Astrocyte (in vitro differentiated cells and primary cell): ENCODE measurements at regions not wholly inside any gene's neighbourhood (a gene's known extent, or its start where the extent isn't known, plus 50 kb on each side); places are given as distances from the start of the nearest gene placed in this dataset.
"Not testable (repeated sequence)": the region's sequence is repeated elsewhere in the genome, so short reads cannot be mapped to it uniquely, and the experiment has no call there.

ENCODE experiments used
- DNase-seq: peaks from one replicate; pipeline ENCODE4 v3.0.0-alpha.2; 2010; ENCODE audit warnings: low read depth
- FAIRE-seq: peaks from 2 replicates; lab custom pipeline; 2011; peaks lifted over from hg19 to GRCh38; lab: Jason Lieb, UNC
- H2AFZ ChIP-seq: 2 replicates; pipeline ENCODE4 v1.6.0; 2012; ENCODE audit warnings: low read depth, low read length, inconsistent platforms
- H3K27ac ChIP-seq: 2 replicates; pipeline ENCODE4 v1.5.1; 2011; ENCODE audit warnings: low read depth, low read length, inconsistent platforms
- H3K27me3 ChIP-seq: 2 replicates; pipeline ENCODE4 v1.6.0; 2011; ENCODE audit warnings: low read length, inconsistent platforms; ENCODE audit not compliant: insufficient read depth
- H3K36me3 ChIP-seq: 2 replicates; pipeline ENCODE4 v1.5.1; 2011; ENCODE audit warnings: low read length, inconsistent platforms; ENCODE audit not compliant: insufficient read depth
- H3K4me1 ChIP-seq: 2 replicates; pipeline ENCODE4 v1.5.1; 2011; ENCODE audit warnings: low read length, inconsistent platforms; ENCODE audit not compliant: insufficient read depth
- H3K4me2 ChIP-seq: 2 replicates; pipeline ENCODE4 v1.6.0; 2012; ENCODE audit warnings: low read length, inconsistent platforms
- H3K4me3 ChIP-seq: 2 replicates; pipeline ENCODE4 v1.5.1; 2011; ENCODE audit warnings: low read depth, mild to moderate bottlenecking, low read length, inconsistent platforms; ENCODE audit not compliant: insufficient read depth
- H3K79me2 ChIP-seq: 2 replicates; pipeline ENCODE4 v1.6.0; 2012; ENCODE audit warnings: mild to moderate bottlenecking, low read length, inconsistent platforms; ENCODE audit not compliant: insufficient read depth
- H3K9ac ChIP-seq: 2 replicates; pipeline ENCODE4 v1.6.0; 2012; ENCODE audit warnings: mild to moderate bottlenecking, low read length, inconsistent platforms
- H3K9me3 ChIP-seq: 2 replicates; pipeline ENCODE4 v1.5.1; 2012; ENCODE audit warnings: low read depth, mild to moderate bottlenecking, low read length, inconsistent platforms; ENCODE audit not compliant: insufficient read depth
- H4K20me1 ChIP-seq: 2 replicates; pipeline ENCODE4 v1.6.0; 2012; ENCODE audit warnings: low read length, inconsistent platforms; ENCODE audit not compliant: insufficient read depth
- H3K27ac Mint-ChIP-seq: one replicate; pipeline ENCODE4 v1.8.0; 2021; ENCODE audit warnings: mild to moderate bottlenecking, mixed read lengths; ENCODE audit not compliant: unreplicated experiment
- H3K27me3 Mint-ChIP-seq: one replicate; pipeline ENCODE4 v1.8.0; 2021; ENCODE audit warnings: low read depth, mixed read lengths; ENCODE audit not compliant: unreplicated experiment
- H3K36me3 Mint-ChIP-seq: one replicate; pipeline ENCODE4 v1.8.0; 2021; ENCODE audit warnings: low read depth, mixed read lengths; ENCODE audit not compliant: unreplicated experiment
- H3K4me1 Mint-ChIP-seq: one replicate; pipeline ENCODE4 v1.8.0; 2021; ENCODE audit warnings: low read depth, mixed read lengths; ENCODE audit not compliant: unreplicated experiment
- H3K4me3 Mint-ChIP-seq: one replicate; pipeline ENCODE4 v1.8.0; 2021; ENCODE audit warnings: mild to moderate bottlenecking, moderate library complexity, mixed read lengths; ENCODE audit not compliant: unreplicated experiment
- H3K9me3 Mint-ChIP-seq: one replicate; pipeline ENCODE4 v1.8.0; 2021; ENCODE audit warnings: mild to moderate bottlenecking, mixed read lengths; ENCODE audit not compliant: unreplicated experiment
- EZH2 ChIP-seq: IDR thresholded peaks from 2 replicates; pipeline ENCODE4 v1.6.1; 2012; ENCODE audit warnings: mild to moderate bottlenecking, low read length, inconsistent platforms; ENCODE audit not compliant: insufficient read depth
- TF ChIP-seq, protein P1 (sequence below): IDR thresholded peaks from 2 replicates; pipeline ENCODE4 v1.5.1; 2011; ENCODE audit warnings: low read depth, mild to moderate bottlenecking, inconsistent platforms, low read length, moderate library complexity; ENCODE audit not compliant: insufficient read depth

DNA sequence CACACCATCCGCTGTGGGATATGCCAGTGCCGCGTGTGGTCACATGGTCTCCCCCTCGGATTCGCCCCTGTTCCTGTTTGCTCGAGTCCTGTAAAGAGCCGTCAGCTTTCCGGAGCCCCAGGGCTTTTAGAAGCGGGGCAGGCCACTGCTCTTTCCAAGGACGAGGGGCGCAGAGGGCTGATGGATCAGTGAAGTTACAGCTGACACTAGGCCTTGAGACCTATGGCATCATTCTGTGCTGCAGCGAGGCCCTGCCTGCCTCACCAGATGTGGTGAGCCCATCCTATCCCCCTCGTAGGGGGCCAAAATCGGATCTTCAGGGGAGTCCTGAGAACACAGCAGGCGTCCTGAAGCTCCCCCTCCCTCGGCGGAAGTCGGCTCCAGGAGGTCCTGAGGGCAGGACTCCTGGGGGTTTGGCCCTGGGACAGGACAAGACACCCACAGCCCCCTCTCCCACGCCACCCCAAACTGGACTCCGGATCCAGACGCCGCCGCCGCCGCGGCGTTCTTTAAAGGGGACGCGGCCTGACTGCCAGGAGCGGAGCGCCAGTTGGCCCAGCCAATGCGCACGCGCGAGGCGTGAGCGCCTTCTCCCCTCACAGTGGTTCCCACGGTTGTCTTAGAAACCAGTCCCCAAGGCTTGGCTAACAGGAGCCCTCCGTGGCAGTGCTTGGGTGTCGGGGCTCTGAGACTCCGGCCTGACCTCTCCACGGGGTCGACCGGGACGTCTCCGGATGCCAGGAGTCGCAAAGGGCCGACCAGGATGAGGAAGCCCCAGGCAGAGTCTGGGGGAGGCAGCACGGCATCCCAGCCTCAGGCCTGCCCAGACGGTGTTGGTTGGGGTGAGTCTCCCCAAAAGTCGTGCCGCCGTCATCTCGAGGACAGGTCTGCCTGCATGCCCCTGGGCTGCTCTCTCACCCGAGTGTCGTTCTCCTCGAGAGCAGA lies 371.7 kb downstream of the ZNF716 start:
- Mint-ChIP-seq H3K4me1 (no peaks in the 10 kb centered on the region), H3K4me3 (no peak overlapping the region), H3K9me3 (peaks cover 30% of the 10 kb centered on the region), H3K27ac (no peak overlapping the region), H3K27me3 (no peaks in the 10 kb centered on the region), H3K36me3 (peaks cover 1% of the 10 kb centered on the region)
- peaks cover 5% of the 10 kb centered on the region for H3K9me3 ChIP-seq
- TF ChIP-seq EZH2, result no peak
- TF ChIP-seq, protein P1, sequence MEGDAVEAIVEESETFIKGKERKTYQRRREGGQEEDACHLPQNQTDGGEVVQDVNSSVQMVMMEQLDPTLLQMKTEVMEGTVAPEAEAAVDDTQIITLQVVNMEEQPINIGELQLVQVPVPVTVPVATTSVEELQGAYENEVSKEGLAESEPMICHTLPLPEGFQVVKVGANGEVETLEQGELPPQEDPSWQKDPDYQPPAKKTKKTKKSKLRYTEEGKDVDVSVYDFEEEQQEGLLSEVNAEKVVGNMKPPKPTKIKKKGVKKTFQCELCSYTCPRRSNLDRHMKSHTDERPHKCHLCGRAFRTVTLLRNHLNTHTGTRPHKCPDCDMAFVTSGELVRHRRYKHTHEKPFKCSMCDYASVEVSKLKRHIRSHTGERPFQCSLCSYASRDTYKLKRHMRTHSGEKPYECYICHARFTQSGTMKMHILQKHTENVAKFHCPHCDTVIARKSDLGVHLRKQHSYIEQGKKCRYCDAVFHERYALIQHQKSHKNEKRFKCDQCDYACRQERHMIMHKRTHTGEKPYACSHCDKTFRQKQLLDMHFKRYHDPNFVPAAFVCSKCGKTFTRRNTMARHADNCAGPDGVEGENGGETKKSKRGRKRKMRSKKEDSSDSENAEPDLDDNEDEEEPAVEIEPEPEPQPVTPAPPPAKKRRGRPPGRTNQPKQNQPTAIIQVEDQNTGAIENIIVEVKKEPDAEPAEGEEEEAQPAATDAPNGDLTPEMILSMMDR, result no peak
- H2AFZ ChIP-seq, result no peak overlapping the region
- no peaks in the 10 kb centered on the region for H3K36me3 ChIP-seq
- no peak overlapping the region for H3K4me3 ChIP-seq
- no peaks in the 10 kb centered on the region for H3K27me3 ChIP-seq
- no peak overlapping the region for H3K4me2 ChIP-seq
- H3K27ac ChIP-seq, result no peak overlapping the region
- DNase-seq, result no peak
- no peaks in the 10 kb centered on the region for H3K4me1 ChIP-seq
- no peak overlapping the region for H3K9ac ChIP-seq
- FAIRE-seq, result no peak
- no peaks in the 10 kb centered on the region for H4K20me1 ChIP-seq
- no peaks in the 10 kb centered on the region for H3K79me2 ChIP-seq

DNA sequence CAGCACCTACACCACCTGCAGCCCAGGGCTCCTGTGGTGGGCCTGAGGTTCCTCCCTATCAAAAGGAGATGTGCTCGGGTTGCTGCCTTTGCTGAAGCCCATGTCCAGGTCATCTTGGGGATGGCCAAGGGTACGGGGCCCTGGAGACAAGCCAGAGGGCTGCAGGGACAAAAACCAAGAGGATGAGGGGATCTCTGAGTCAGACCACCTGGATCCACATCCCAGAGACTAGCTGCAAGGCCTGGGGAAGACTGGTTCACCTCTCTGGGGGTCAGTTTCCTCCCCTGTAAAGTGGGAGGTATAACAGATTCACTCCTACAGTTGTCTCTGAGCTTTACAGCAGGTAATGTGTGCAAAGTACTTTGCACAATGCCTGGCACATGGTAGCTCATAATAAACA lies 376.6 kb downstream of the ZNF716 start:
- not testable (repeated sequence) for H3K9ac ChIP-seq, H3K4me3 ChIP-seq, H3K9me3 ChIP-seq, H3K27me3 Mint-ChIP-seq, H3K4me2 ChIP-seq, H3K27me3 ChIP-seq, H3K79me2 ChIP-seq, H3K4me1 ChIP-seq, FAIRE-seq, H4K20me1 ChIP-seq, H3K36me3 ChIP-seq, DNase-seq, H3K4me1 Mint-ChIP-seq, H2AFZ ChIP-seq, H3K36me3 Mint-ChIP-seq, H3K27ac Mint-ChIP-seq, H3K4me3 Mint-ChIP-seq, H3K27ac ChIP-seq
- peaks cover 21% of the 10 kb centered on the region for H3K9me3 Mint-ChIP-seq

DNA sequence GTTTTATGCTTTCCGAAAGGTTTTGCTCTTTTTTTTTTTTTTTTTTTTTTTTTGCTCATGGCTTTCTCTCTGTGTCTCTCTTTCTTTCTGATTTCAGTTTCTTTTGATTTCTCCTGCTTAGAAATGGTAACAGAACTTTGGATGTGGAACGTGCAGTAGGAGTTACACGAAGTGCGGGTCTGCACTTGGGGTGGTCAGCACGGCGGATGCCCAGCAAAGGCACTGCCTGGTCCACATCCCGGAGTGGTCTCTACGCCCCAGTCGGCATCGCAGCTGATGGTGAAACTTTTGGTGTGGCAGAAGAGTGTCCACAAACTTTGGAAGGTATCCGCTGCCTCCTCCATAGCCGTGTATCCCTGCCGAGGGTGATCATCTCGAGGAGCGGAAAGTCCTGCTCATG lies 385.2 kb downstream of the ZNF716 start:
- not testable (repeated sequence) for H3K79me2 ChIP-seq, H2AFZ ChIP-seq, H3K9me3 Mint-ChIP-seq, H3K27ac Mint-ChIP-seq, H3K4me3 ChIP-seq, H3K27me3 ChIP-seq, H3K4me1 Mint-ChIP-seq, H4K20me1 ChIP-seq, H3K36me3 Mint-ChIP-seq, H3K27me3 Mint-ChIP-seq, H3K9ac ChIP-seq, H3K4me2 ChIP-seq, FAIRE-seq, H3K4me3 Mint-ChIP-seq, DNase-seq, H3K9me3 ChIP-seq, H3K36me3 ChIP-seq, H3K27ac ChIP-seq, H3K4me1 ChIP-seq

DNA sequence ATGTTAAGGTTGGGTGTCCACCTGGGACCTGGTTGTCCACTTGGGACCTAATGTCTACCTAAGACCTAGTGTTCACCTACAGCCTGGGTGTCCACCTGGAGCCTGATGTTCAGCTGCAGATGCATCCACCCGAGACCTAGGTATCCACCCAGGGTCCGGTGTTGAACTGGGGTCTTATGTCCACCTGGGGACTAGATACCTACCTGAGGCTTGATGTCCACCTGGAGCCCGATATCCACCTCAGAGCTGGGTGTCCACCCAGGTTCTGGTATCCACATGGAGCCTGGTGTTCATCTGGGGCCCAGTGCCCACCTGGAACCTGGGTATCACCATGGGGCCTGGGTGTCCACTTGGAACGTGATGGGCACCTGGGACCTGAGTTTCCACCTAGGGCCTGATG lies 389.2 kb downstream of the ZNF716 start:
- not testable (repeated sequence) for H3K27ac Mint-ChIP-seq, H3K9me3 Mint-ChIP-seq, H3K36me3 ChIP-seq, H3K27me3 ChIP-seq, H3K79me2 ChIP-seq, H3K36me3 Mint-ChIP-seq, H3K9ac ChIP-seq, H3K27ac ChIP-seq, H3K27me3 Mint-ChIP-seq, H3K4me2 ChIP-seq, H3K4me3 ChIP-seq, H3K4me1 ChIP-seq, H2AFZ ChIP-seq, H3K4me3 Mint-ChIP-seq, DNase-seq, FAIRE-seq, H3K9me3 ChIP-seq, H3K4me1 Mint-ChIP-seq, H4K20me1 ChIP-seq
